AG09319 (cell line): ENCODE measurements at regions not wholly inside any gene's neighbourhood (a gene's known extent, or its start where the extent isn't known, plus 50 kb on each side); places are given as distances from the start of the nearest gene placed in this dataset.

Experiments
- DNase-seq: peaks from one replicate; pipeline ENCODE4 v3.0.0-alpha.2; 2010; ENCODE audit warnings: low read depth; ENCODE audit errors: extremely low read depth
- TF ChIP-seq, protein P1 (sequence below): IDR thresholded peaks from 2 replicates; pipeline ENCODE4 v1.5.1; 2011; ENCODE audit warnings: low read depth, mild to moderate bottlenecking, inconsistent platforms, low read length, moderate library complexity

GRCh38 chr6:6750594-6751265 lies 162.2 kb downstream of the LY86 start:
- TF ChIP-seq, protein P1, sequence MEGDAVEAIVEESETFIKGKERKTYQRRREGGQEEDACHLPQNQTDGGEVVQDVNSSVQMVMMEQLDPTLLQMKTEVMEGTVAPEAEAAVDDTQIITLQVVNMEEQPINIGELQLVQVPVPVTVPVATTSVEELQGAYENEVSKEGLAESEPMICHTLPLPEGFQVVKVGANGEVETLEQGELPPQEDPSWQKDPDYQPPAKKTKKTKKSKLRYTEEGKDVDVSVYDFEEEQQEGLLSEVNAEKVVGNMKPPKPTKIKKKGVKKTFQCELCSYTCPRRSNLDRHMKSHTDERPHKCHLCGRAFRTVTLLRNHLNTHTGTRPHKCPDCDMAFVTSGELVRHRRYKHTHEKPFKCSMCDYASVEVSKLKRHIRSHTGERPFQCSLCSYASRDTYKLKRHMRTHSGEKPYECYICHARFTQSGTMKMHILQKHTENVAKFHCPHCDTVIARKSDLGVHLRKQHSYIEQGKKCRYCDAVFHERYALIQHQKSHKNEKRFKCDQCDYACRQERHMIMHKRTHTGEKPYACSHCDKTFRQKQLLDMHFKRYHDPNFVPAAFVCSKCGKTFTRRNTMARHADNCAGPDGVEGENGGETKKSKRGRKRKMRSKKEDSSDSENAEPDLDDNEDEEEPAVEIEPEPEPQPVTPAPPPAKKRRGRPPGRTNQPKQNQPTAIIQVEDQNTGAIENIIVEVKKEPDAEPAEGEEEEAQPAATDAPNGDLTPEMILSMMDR: no peak
- no peak for DNase-seq

GRCh38 chr6:6751266-6751596 lies 162.7 kb downstream of the LY86 start:
- TF ChIP-seq, protein P1: no peak
- DNase-seq: no peak

- no peak for DNase-seq
- TF ChIP-seq, protein P1: no peak
These were observed 163.1 kb downstream of the LY86 start for GRCh38 chr6:6751619-6752023.

GRCh38 chr6:6752129-6752528 lies 163.6 kb downstream of the LY86 start:
- peak; percentile 34 for DNase-seq
- TF ChIP-seq, protein P1: no peak

DNA sequence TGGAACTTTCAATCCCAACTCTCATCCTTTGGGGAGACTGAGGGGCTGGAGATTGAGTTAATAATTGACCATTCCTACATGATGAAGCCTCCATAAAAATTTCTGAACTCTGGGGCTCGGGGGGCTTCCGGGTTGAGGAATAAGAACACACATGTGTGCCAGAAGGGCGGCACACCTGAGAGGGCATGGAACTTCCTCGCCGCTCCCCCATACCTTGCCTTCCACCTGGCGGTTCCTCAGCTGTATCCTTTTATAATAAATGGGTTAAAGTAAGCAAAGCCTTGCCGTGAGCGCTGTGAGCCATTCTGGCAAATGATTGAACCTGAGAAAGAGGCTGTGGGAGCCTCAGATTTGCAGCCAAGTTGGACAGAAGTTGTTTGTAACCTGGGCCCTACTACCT lies 164.8 kb downstream of the LY86 start:
- no peak for DNase-seq
- TF ChIP-seq, protein P1: no peak

DNA sequence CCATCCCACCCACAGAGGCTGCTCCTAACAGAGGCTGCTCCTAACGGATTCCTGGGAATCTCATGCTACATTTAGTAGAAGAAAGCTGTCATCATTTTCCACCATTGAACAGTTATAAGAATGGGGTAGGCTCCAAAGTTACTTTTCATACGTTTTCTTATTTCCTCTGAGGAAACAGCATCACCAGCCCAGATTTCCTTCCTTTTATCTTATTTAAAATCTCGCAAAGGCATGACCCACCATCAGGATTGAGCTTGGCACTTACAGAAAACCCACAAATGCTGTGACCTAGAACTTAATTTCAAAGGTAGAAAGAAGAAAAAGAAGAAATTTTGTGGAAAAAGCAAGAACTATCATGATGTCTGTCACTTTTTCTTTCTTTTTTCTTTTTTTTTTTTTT lies 168.0 kb downstream of the LY86 start:
- TF ChIP-seq, protein P1: no peak
- no peak for DNase-seq

- no peak for DNase-seq
- TF ChIP-seq, protein P1: no peak
These were observed 170.0 kb downstream of the LY86 start for GRCh38 chr6:6758546-6758914.
